ENCODE measurements at regions not wholly inside any gene's neighbourhood (a gene's known extent, or its start where the extent isn't known, plus 50 kb on each side); places are given as distances from the start of the nearest gene placed in this dataset.

GRCh38 chr2:84126084-84126483 lies 333.0 kb downstream of the SUCLG1 start:
- Histone ChIP-seq H3K27ac (ENCODE audit: control insufficient read depth, insufficient read depth, low read length) (no peak overlapping the region), H4K20me1 (ENCODE audit: control insufficient read depth, extremely low read depth, insufficient read depth, low read length) (no peaks in the 10 kb centered on the region), H3K36me3 (ENCODE audit: control insufficient read depth in 2 of 2, extremely low read depth in 1 of 2, insufficient read depth in 2 of 2, low read length in 2 of 2) (no peaks in the 10 kb centered on the region), H3K27me3 (ENCODE audit: control insufficient read depth, extremely low read depth, insufficient read depth, low read length) (no peaks in the 10 kb centered on the region), H3K9me1 (ENCODE audit: control insufficient read depth, extremely low read depth, insufficient read depth, low read length) (no peaks in the 10 kb centered on the region), H3K4me2 (ENCODE audit: control insufficient read depth, extremely low read depth, insufficient read depth, low read depth, low read length) (no peak overlapping the region), H3K79me2 (ENCODE audit: control insufficient read depth, insufficient read depth, low read length) (no peaks in the 10 kb centered on the region), H3K9me3 (ENCODE audit: control insufficient read depth, low read depth, low read length) (no peaks in the 10 kb centered on the region), H3K4me3 (ENCODE audit: control insufficient read depth in 2 of 3, extremely low read depth in 1 of 3, insufficient read depth in 2 of 3, low read depth in 1 of 3, low read length in 3 of 3) (no peak overlapping the region), H3K4me1 (ENCODE audit: control insufficient read depth, extremely low read depth, insufficient read depth, low read length) (no peaks in the 10 kb centered on the region), H3K9ac (ENCODE audit: control insufficient read depth, extremely low read depth, insufficient read depth, low read length) (no peak overlapping the region), H2AFZ (ENCODE audit: control insufficient read depth, low read length) (no peak overlapping the region)
- DNase-seq (ENCODE audit: low read depth, low spot score) (no peak), FAIRE-seq (no peak)
- no peak for TF ChIP-seq CTCF (optimal IDR thresholded peaks at IDR 0.05 in 1 of 3, IDR thresholded peaks at IDR 0.05 in 1 of 3, conservative IDR thresholded peaks at IDR 0.05 in 1 of 3; ENCODE audit: extremely low read depth in 1 of 3, insufficient read depth in 2 of 3, low read length in 3 of 3)
- no peak for TF ChIP-seq EZH2 (IDR thresholded peaks at IDR 0.05; ENCODE audit: low read length)
- dilution Hi-C loops (cut with MboI; ENCODE audit: extremely low pct_ligation_motif_present, low sequenced_read_pairs) = no loop called here

GRCh38 chr2:84116143-84116542 lies 342.9 kb downstream of the SUCLG1 start:
- FAIRE-seq (no peak), DNase-seq (ENCODE audit: low read depth, low spot score) (no peak)
- Histone ChIP-seq H3K4me3 (ENCODE audit: control insufficient read depth in 2 of 3, extremely low read depth in 1 of 3, insufficient read depth in 2 of 3, low read depth in 1 of 3, low read length in 3 of 3) (no peak overlapping the region), H3K36me3 (ENCODE audit: control insufficient read depth in 2 of 2, extremely low read depth in 1 of 2, insufficient read depth in 2 of 2, low read length in 2 of 2) (no peaks in the 10 kb centered on the region), H3K9me3 (ENCODE audit: control insufficient read depth, low read depth, low read length) (no peaks in the 10 kb centered on the region), H3K9ac (ENCODE audit: control insufficient read depth, extremely low read depth, insufficient read depth, low read length) (no peak overlapping the region), H4K20me1 (ENCODE audit: control insufficient read depth, extremely low read depth, insufficient read depth, low read length) (no peaks in the 10 kb centered on the region), H3K4me2 (ENCODE audit: control insufficient read depth, extremely low read depth, insufficient read depth, low read depth, low read length) (no peak overlapping the region), H3K4me1 (ENCODE audit: control insufficient read depth, extremely low read depth, insufficient read depth, low read length) (no peaks in the 10 kb centered on the region), H3K79me2 (ENCODE audit: control insufficient read depth, insufficient read depth, low read length) (no peaks in the 10 kb centered on the region), H2AFZ (ENCODE audit: control insufficient read depth, low read length) (no peak overlapping the region), H3K27ac (ENCODE audit: control insufficient read depth, insufficient read depth, low read length) (no peak overlapping the region), H3K27me3 (ENCODE audit: control insufficient read depth, extremely low read depth, insufficient read depth, low read length) (no peaks in the 10 kb centered on the region), H3K9me1 (ENCODE audit: control insufficient read depth, extremely low read depth, insufficient read depth, low read length) (no peaks in the 10 kb centered on the region)
- TF ChIP-seq EZH2 (IDR thresholded peaks at IDR 0.05; ENCODE audit: low read length) (no peak), CTCF (optimal IDR thresholded peaks at IDR 0.05 in 1 of 3, IDR thresholded peaks at IDR 0.05 in 1 of 3, conservative IDR thresholded peaks at IDR 0.05 in 1 of 3; ENCODE audit: extremely low read depth in 1 of 3, insufficient read depth in 2 of 3, low read length in 3 of 3) (no peak)
- dilution Hi-C loops (cut with MboI; ENCODE audit: extremely low pct_ligation_motif_present, low sequenced_read_pairs) = no loop called here
